Nucleus accumbens (tissue), 56 donors: ENCODE measurements at regions not wholly inside any gene's neighbourhood (a gene's known extent, or its start where the extent isn't known, plus 50 kb on each side); places are given as distances from the start of the nearest gene placed in this dataset.

Experiments
- DNase-seq, 56 donors: peaks; one replicate each; lab custom pipeline; 2025; lab: John Stamatoyannopoulos, UW

DNA sequence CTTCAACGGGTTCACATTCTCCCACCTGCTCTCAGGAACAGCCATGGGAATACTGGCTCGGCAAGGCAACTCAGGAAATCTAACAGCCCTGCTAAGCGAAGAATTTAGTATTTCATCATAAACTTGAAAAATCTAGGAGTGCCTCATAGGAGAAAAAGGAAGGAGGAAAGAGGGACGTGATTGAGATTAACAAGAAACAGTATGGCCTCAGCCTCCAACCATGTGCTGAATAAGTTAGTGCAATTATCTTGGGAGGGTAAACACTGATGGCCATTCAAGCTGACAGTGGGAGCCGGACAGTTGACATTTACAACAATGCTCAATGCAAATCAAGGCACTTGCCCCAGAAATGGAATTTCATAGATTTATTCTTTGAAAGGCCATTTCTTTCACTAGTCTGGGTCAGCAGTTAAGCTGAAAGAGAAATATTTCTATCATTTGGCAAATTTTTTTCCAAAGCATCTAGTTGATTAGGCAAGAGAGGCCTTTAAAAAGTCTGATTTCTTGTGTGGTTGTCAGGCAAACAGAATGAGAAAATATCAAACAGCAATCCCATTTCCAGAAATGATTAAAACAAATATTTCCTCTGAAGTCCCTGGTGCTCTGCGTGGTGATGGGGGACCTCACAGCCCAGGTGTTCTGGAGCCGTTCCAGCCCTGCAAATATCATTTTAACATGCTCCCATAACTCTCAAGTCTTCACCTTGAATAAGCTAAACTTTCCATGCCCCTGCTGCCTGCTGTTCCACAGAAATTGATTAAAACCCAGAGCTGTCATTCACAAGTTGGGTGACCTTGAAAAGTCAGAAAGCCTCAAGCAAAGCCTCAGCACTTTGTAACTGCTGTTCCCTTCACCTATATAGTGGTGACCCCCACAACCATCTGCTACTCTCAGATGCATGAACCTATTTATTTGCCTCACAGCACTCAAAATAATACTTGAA, 121.6 kb downstream of the PHLDA1 start:
- no peak for DNase-seq

DNA sequence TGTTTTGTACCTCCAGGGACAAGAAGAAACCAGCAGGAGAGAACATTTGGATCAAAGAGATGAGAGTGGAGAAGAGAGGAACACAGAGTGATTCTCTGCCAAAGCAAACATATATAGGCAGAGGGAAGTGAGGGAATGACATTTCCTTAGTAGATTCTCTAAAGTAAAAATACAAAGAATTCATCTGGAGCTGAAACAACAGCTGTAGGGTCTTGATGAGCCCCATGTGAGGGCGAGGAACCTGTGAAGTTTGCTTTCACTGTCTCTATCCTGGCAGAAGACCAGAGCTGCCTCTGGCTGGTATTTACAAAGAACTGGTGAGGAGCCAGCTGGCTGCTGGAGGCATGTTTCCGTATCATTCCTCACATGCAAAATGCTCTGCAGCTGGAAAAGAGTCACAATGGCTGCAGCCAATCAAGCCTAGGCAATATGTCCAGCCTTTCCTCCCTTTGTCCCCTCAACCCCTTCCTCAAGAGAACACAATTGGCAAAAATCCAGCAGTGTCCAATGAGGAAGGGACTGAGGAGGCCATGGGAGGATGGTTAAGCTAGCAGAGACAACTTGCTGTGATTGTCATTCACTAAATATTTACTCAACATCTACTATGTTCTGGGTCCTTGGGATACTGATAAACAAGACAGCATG, 122.5 kb downstream of the PHLDA1 start:
- DNase-seq, result peak in 9 of 56 donors; percentile 3 to 38 (median 14)

DNA sequence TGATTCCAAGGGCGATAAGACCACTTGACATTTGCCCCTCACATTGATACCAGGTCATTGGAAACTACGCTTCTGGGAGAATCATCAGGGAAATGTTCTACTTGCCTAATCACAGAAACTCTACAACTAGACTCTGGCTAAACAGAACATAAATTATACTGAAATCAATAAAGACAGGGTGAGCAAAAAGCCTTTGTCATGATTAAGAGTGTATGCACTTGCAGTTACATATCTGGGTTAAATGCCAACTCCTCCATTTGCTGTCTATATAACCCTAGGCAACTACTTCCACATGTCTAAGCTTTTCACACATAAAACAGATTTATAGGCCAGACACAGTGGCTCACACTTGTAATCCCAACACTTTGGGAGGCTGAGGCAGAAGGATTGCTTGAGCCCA, 125.7 kb downstream of the PHLDA1 start:
- no peak for DNase-seq

GRCh38 chr12:75900781-75901254, 130.8 kb downstream of the PHLDA1 start:
- DNase-seq, result no peak

DNA sequence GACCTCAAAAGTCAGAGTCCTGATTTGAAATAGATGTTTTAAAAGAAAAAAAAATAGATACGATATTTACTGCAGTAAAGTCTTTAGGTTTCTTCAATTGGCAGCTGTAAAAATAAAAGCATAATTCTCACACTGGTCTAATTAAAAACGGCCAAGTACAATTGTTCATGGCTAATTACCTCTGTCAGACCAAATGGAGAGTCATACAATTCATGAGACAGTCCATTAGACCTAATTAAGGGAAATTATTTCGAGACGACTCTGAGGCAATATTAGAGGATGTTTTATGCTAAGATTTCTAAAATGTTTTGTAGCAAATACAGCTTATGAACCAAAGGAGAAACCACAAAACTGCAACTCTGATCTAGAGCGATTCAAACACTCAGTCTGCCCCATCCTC, 131.3 kb downstream of the PHLDA1 start:
- DNase-seq, result no peak

- no peak for DNase-seq
Observed at GRCh38 chr12:75894965-75895754, 136.4 kb downstream of the PHLDA1 start.

- no peak for DNase-seq
Observed at GRCh38 chr12:75893765-75894164, 137.8 kb downstream of the PHLDA1 start.

GRCh38 chr12:75892731-75893408, 138.7 kb downstream of the PHLDA1 start:
- no peak for DNase-seq

GRCh38 chr12:75891072-75891471, 140.5 kb downstream of the PHLDA1 start:
- DNase-seq, result no peak

GRCh38 chr12:75890660-75891059, 140.9 kb downstream of the PHLDA1 start:
- no peak for DNase-seq

DNA sequence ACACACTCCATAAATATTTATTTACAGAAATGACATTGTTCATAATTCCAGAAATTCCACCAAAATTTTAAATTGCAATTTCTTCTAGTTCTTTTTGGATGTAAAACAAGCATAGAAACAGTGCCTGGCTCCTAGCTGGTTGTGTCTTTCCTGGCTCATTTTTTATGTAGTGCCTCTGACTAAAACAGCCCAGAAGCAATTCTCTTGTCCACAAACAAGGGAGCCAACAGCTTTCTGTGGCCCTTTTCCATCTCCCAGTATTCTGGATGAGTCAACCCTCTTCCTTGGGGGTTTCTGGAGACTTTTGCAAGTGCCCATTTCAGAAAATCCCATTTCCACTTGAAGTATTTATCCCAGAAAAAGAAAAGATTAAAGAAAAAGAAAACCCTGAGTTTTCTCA, 141.4 kb downstream of the PHLDA1 start:
- DNase-seq, result peak in 3 of 56 donors; percentile 1 to 6 (median 5)

GRCh38 chr12:75888874-75889613, 142.5 kb downstream of the PHLDA1 start:
- DNase-seq, result peak in 48 of 56 donors; percentile 6 to 69 (median 37)

GRCh38 chr12:75888399-75888798, 143.2 kb downstream of the PHLDA1 start:
- no peak for DNase-seq

GRCh38 chr12:75887979-75888378, 143.6 kb downstream of the PHLDA1 start:
- no peak for DNase-seq

DNA sequence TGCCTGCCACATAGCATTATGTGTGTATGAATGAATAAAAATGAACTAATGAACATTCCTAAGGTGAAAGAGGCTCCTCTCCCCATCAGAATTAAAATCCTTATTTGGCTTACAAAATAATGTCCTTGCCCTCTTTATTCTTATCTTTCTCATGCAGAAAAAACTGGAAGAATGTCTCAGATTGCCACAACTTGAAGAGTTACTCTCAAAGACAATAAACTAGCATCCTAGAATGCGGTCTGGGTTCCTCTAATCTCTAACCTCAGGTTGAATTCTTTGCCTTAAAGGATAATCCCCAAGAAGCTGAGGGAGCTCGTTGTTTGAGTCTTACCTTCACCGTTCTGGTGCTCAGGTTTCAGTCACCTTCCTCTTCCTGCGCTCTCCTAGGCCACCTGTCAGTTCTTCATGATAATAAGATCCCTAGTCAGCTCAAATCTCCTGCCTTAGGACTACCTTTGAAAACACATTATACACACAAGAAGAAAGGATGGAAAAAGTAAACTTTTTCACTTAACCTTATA, 147.1 kb downstream of the PHLDA1 start:
- no peak for DNase-seq

GRCh38 chr12:75883241-75883640, 148.3 kb downstream of the PHLDA1 start:
- no peak for DNase-seq

DNA sequence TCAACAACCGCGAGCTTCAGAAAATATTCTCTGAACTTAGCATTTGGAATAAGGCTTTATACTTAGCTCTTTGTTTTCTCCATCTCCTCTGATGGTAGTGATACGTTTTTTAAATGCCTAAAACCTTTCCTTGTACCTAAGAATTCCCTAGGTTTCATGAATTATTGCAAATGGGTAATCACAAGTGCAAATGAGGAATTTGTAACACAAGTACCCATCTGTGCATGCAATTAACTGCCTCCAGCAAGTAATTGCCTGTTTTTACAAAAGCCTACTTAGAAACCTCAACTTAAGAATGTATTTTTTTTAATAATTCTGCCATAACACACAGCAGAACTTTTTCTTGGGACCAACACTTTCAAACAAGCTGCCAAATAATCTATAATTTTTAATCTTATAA, 149.2 kb downstream of the PHLDA1 start:
- DNase-seq, result no peak

GRCh38 chr12:75881920-75882319, 149.7 kb downstream of the PHLDA1 start:
- no peak for DNase-seq
